Uterus (tissue), 3 donors: ENCODE measurements at regions not wholly inside any gene's neighbourhood (a gene's known extent, or its start where the extent isn't known, plus 50 kb on each side); places are given as distances from the start of the nearest gene placed in this dataset.

ENCODE experiments used
- DNase-seq, 2 donors: peaks; one replicate each; pipeline ENCODE4 v3.0.0-alpha.2; 2019 to 2020
- H3K27ac ChIP-seq, 2 donors: fragments of 200-600 bp; sonication (generic); 1 replicate in 1 of 2; 2 replicates in 1 of 2; pipeline ENCODE4 v1.5.1; 2016 to 2018
- H3K27me3 ChIP-seq, 2 donors: fragments of 200-600 bp; sonication (generic); one replicate each; pipeline ENCODE4 v1.5.1; 2018 to 2019; ENCODE audit warnings: control low read depth in 1 of 2
- H3K36me3 ChIP-seq, 2 donors: fragments of 200-600 bp; sonication (generic); one replicate each; pipeline ENCODE4 v1.5.1; 2019; ENCODE audit warnings: control low read depth in 1 of 2
- H3K4me1 ChIP-seq, 2 donors: fragments of 200-600 bp; sonication (generic); one replicate each; pipeline ENCODE4 v1.5.1; 2018 to 2019; ENCODE audit warnings: control low read depth in 1 of 2
- H3K4me3 ChIP-seq, 2 donors: fragments of 200-600 bp; sonication (generic); 1 replicate in 1 of 2; 2 replicates in 1 of 2; pipeline ENCODE4 v1.5.1; 2018 to 2019; ENCODE audit warnings: mild to moderate bottlenecking in 1 of 2
- H3K9me3 ChIP-seq, 2 donors: fragments of 200-600 bp; sonication (generic); one replicate each; pipeline ENCODE4 v1.5.1; 2019; ENCODE audit warnings: control low read depth in 1 of 2
- POLR2A ChIP-seq, 2 donors: fragments of 450-650 bp; IDR thresholded peaks; one replicate each; pipeline ENCODE4 v1.6.1; 2016; ENCODE audit warnings: antibody characterized with exemption in 2 of 2, mild to moderate bottlenecking in 1 of 2, moderate library complexity in 1 of 2
- intact Hi-C: fragments of 100-400 bp; cut with DNase I; formaldehyde crosslinking; loops from one replicate; pipeline ENCODE4 v1.15.1; 2023; ENCODE audit warnings: low total_unique reads
- TF ChIP-seq, protein P1 (sequence below), 4 experiments: fragments of 200-600 bp in 2 of 4; fragments of 450-650 bp in 2 of 4; sonication (generic) in 2 of 4; IDR thresholded peaks; one replicate each; pipeline ENCODE4 v1.5.1; 2016 to 2019; ENCODE audit warnings: antibody characterized with exemption in 4 of 4, mild to moderate bottlenecking in 2 of 4, moderate library complexity in 1 of 4
- donor health status: DM: yes; HTN: yes; CAD: no.

GRCh38 chr7:13518738-13519137 is 470.7 kb downstream of the ETV1 start:
- TF ChIP-seq POLR2A (IDR thresholded peaks at IDR 0.05) = no peak
- TF ChIP-seq, protein P1, sequence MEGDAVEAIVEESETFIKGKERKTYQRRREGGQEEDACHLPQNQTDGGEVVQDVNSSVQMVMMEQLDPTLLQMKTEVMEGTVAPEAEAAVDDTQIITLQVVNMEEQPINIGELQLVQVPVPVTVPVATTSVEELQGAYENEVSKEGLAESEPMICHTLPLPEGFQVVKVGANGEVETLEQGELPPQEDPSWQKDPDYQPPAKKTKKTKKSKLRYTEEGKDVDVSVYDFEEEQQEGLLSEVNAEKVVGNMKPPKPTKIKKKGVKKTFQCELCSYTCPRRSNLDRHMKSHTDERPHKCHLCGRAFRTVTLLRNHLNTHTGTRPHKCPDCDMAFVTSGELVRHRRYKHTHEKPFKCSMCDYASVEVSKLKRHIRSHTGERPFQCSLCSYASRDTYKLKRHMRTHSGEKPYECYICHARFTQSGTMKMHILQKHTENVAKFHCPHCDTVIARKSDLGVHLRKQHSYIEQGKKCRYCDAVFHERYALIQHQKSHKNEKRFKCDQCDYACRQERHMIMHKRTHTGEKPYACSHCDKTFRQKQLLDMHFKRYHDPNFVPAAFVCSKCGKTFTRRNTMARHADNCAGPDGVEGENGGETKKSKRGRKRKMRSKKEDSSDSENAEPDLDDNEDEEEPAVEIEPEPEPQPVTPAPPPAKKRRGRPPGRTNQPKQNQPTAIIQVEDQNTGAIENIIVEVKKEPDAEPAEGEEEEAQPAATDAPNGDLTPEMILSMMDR (IDR thresholded peaks at IDR 0.05) = no peak
- no peak for DNase-seq
- intact Hi-C loops = no loop called here
- no peaks in the 10 kb centered on the region for H3K9me3 ChIP-seq
- no peaks in the 10 kb centered on the region for H3K4me1 ChIP-seq
- no peak overlapping the region for H3K4me3 ChIP-seq
- no peaks in the 10 kb centered on the region for H3K27me3 ChIP-seq
- H3K27ac ChIP-seq = no peak overlapping the region
- H3K36me3 ChIP-seq = no peaks in the 10 kb centered on the region

- intact Hi-C loops = no loop called here
- no peak for DNase-seq
- Histone ChIP-seq H3K27ac (no peak overlapping the region), H3K4me3 (no peak overlapping the region), H3K4me1 (no peaks in the 10 kb centered on the region), H3K27me3 (no peaks in the 10 kb centered on the region), H3K36me3 (no peaks in the 10 kb centered on the region), H3K9me3 (no peaks in the 10 kb centered on the region)
- TF ChIP-seq POLR2A (IDR thresholded peaks at IDR 0.05) = no peak
- TF ChIP-seq, protein P1 (IDR thresholded peaks at IDR 0.05) = no peak
Observed at GRCh38 chr7:13524076-13524475, 465.4 kb downstream of the ETV1 start.

DNA sequence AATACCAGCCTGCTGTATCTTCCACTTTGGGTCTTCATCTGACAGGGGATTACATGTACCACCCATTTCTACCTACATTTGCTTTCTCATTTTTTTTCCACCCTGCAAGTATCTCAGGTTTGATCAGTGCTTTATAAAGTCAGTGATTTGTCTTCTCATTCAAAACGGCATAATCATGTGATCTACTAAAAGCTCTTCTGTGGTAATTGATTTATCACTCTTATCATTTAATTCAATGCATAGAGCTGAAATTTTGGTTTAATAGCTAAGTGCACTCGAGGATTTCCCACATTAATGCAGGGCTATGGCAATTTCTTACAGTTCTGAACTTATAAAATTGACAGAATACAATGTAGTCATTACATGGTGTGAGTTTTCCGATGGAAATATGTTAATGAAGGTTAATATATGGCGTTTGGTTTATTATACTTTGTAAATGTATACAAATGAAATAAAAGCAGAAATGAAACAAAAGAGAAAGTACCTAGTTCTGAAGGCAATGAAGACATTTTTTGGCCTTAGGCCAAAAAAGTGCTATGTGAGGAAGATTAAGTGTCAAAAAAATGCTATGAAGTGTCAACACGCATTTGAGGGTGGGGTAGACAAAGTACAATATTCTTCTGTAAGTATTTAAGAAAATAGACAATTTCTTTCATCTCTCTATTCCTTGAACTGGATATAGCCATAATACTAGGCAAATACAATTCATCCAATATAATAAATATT is 457.3 kb downstream of the ETV1 start:
- Histone ChIP-seq H3K36me3 (no peaks in the 10 kb centered on the region), H3K4me3 (no peak overlapping the region), H3K27me3 (no peaks in the 10 kb centered on the region), H3K9me3 (no peaks in the 10 kb centered on the region), H3K4me1 (no peaks in the 10 kb centered on the region), H3K27ac (no peak overlapping the region)
- TF ChIP-seq, protein P1 (IDR thresholded peaks at IDR 0.05) = no peak
- TF ChIP-seq POLR2A (IDR thresholded peaks at IDR 0.05) = no peak
- intact Hi-C loops = no loop called here
- no peak for DNase-seq

DNA sequence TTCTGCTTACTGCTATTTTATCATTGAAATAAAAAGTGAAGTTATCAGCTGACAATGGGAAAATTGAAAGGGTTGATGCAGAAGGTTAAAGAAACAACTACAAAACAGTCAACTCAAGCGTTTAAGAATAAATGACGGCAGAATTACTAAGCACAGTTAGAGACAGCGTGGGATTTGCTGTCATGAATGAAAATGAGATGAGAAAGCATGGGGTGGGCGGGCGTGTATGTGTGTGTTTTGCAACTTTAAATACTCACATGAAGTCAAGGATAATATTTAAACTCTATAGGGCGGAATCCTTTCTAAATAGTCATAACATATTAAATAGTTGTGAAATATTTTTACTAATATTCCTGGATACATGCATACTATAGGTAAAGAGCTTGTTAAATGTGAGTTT is 450.8 kb downstream of the ETV1 start:
- H3K27ac ChIP-seq = no peak overlapping the region
- H3K27me3 ChIP-seq = no peaks in the 10 kb centered on the region
- H3K4me3 ChIP-seq = no peak overlapping the region
- intact Hi-C loops = no loop called here
- no peak for DNase-seq
- no peaks in the 10 kb centered on the region for H3K36me3 ChIP-seq
- no peaks in the 10 kb centered on the region for H3K4me1 ChIP-seq
- H3K9me3 ChIP-seq = no peaks in the 10 kb centered on the region
- TF ChIP-seq, protein P1 (IDR thresholded peaks at IDR 0.05) = no peak
- no peak for TF ChIP-seq POLR2A (IDR thresholded peaks at IDR 0.05)

DNA sequence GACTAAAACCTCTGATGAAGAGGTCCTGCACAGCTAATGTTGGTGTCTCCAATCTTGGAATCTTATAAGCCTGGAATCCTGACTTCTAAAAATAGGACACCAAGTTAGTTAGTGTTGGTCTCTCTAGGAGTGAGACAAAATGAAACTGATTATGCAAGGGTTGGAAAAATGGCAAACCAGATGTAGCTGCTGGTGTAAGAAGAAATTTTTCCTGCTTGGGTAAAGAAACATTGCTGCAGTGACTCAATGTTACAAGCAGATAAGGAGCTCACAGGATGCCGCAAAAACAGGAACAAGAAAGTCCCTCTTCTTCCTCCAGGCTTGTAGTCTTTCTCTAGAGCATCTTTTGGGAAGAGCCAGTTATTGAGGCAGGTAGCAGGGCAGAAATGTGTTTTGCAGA is 449.0 kb downstream of the ETV1 start:
- intact Hi-C loops = no loop called here
- no peak for TF ChIP-seq POLR2A (IDR thresholded peaks at IDR 0.05)
- TF ChIP-seq, protein P1 (IDR thresholded peaks at IDR 0.05) = no peak
- H3K36me3 ChIP-seq = no peaks in the 10 kb centered on the region
- H3K27ac ChIP-seq = no peak overlapping the region
- no peak overlapping the region for H3K4me3 ChIP-seq
- H3K9me3 ChIP-seq = no peaks in the 10 kb centered on the region
- H3K4me1 ChIP-seq = no peaks in the 10 kb centered on the region
- H3K27me3 ChIP-seq = no peaks in the 10 kb centered on the region
- no peak for DNase-seq
